ENCODE measurements at regions not wholly inside any gene's neighbourhood (a gene's known extent, or its start where the extent isn't known, plus 50 kb on each side); places are given as distances from the start of the nearest gene placed in this dataset.

GRCh38 chr20:57786304-57786932, 76.6 kb upstream of the PMEPA1 start:
- Histone ChIP-seq H2AFZ (ENCODE audit: low read length) (no peak overlapping the region), H3K36me3 (ENCODE audit: insufficient read depth, low read length) (no peaks in the 10 kb centered on the region), H3K27ac (ENCODE audit: low read depth, low read length, poor library complexity, severe bottlenecking) (no peak overlapping the region), H3K4me3 (ENCODE audit: low read depth, low read length, poor library complexity, severe bottlenecking) (no peak overlapping the region), H3K4me1 (ENCODE audit: insufficient read depth, low read length, severe bottlenecking) (no peaks in the 10 kb centered on the region), H4K20me1 (ENCODE audit: insufficient read depth, low read length) (no peaks in the 10 kb centered on the region), H3K4me2 (ENCODE audit: low read length) (no peak overlapping the region), H3K27me3 (ENCODE audit: insufficient read depth, low read length) (no peaks in the 10 kb centered on the region; the same call in 1 of the 2 replicates), H3K79me2 (ENCODE audit: insufficient read depth, low read length) (no peaks in the 10 kb centered on the region), H3K9ac (ENCODE audit: low read length) (no peak overlapping the region), H3F3A (ENCODE audit: insufficient read depth, low read length) (no peaks in the 10 kb centered on the region), H3K9me3 (ENCODE audit: low read length) (no peaks in the 10 kb centered on the region), H3K9me2 (ENCODE audit: low read depth, low read length) (no peaks in the 10 kb centered on the region)
- TF ChIP-seq CTCF (IDR thresholded peaks at IDR 0.05; ENCODE audit: low read length): no peak
- TF ChIP-seq EZH2 (IDR thresholded peaks at IDR 0.05; ENCODE audit: borderline replicate concordance, low read length): no peak

DNA sequence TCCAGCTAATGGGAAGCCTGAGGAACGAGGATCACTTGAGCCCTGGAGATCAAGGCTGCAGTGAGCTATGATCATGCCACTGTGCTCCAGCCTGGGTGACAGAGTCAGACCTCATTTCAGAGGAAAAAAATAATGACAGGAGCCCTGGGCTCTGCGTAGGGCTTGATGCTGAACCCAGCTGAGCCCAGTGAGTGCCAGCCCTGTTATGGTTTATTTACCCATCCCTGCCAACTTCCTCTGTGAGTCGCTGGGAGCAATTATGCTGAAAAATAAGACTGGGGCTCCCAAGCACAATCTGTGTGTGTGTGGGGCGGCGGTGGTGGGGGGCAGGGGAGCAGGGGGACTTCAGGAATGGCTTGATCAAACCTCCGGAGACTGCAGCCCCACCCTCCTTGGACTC, 75.9 kb upstream of the PMEPA1 start:
- no peak overlapping the region for H3K4me2 ChIP-seq (ENCODE audit: low read length)
- no peaks in the 10 kb centered on the region for H3K4me1 ChIP-seq (ENCODE audit: insufficient read depth, low read length, severe bottlenecking)
- no peaks in the 10 kb centered on the region for H3K36me3 ChIP-seq (ENCODE audit: insufficient read depth, low read length)

GRCh38 chr20:57785061-57785460, 75.2 kb upstream of the PMEPA1 start:
- Histone ChIP-seq H3K4me1 (ENCODE audit: insufficient read depth, low read length, severe bottlenecking) (no peaks in the 10 kb centered on the region), H3K27me3 (ENCODE audit: insufficient read depth, low read length) (no peaks in the 10 kb centered on the region)

More for the DNA sequence above, 75.9 kb upstream of the PMEPA1 start:
- TF ChIP-seq EZH2 (IDR thresholded peaks at IDR 0.05; ENCODE audit: borderline replicate concordance, low read length): no peak
- no peak for TF ChIP-seq CTCF (IDR thresholded peaks at IDR 0.05; ENCODE audit: low read length)
- Histone ChIP-seq H3K9ac (ENCODE audit: low read length) (no peak overlapping the region), H2AFZ (ENCODE audit: low read length) (no peak overlapping the region), H3K9me2 (ENCODE audit: low read depth, low read length) (no peaks in the 10 kb centered on the region), H3K27me3 (ENCODE audit: insufficient read depth, low read length) (no peaks in the 10 kb centered on the region), H3F3A (ENCODE audit: insufficient read depth, low read length) (no peaks in the 10 kb centered on the region), H3K9me3 (ENCODE audit: low read length) (no peaks in the 10 kb centered on the region), H3K79me2 (ENCODE audit: insufficient read depth, low read length) (no peaks in the 10 kb centered on the region), H3K4me3 (ENCODE audit: low read depth, low read length, poor library complexity, severe bottlenecking) (no peak overlapping the region), H3K27ac (ENCODE audit: low read depth, low read length, poor library complexity, severe bottlenecking) (no peak overlapping the region), H4K20me1 (ENCODE audit: insufficient read depth, low read length) (no peaks in the 10 kb centered on the region)

More at GRCh38 chr20:57785061-57785460, 75.2 kb upstream of the PMEPA1 start:
- Histone ChIP-seq H3K9me3 (ENCODE audit: low read length) (no peaks in the 10 kb centered on the region), H3K4me3 (ENCODE audit: low read depth, low read length, poor library complexity, severe bottlenecking) (no peak overlapping the region), H3K9ac (ENCODE audit: low read length) (no peak overlapping the region), H2AFZ (ENCODE audit: low read length) (no peak overlapping the region), H3K79me2 (ENCODE audit: insufficient read depth, low read length) (no peaks in the 10 kb centered on the region), H3F3A (ENCODE audit: insufficient read depth, low read length) (no peaks in the 10 kb centered on the region), H4K20me1 (ENCODE audit: insufficient read depth, low read length) (no peaks in the 10 kb centered on the region), H3K4me2 (ENCODE audit: low read length) (no peak overlapping the region), H3K36me3 (ENCODE audit: insufficient read depth, low read length) (no peaks in the 10 kb centered on the region), H3K9me2 (ENCODE audit: low read depth, low read length) (no peaks in the 10 kb centered on the region), H3K27ac (ENCODE audit: low read depth, low read length, poor library complexity, severe bottlenecking) (no peak overlapping the region)
- no peak for TF ChIP-seq CTCF (IDR thresholded peaks at IDR 0.05; ENCODE audit: low read length)
- TF ChIP-seq EZH2 (IDR thresholded peaks at IDR 0.05; ENCODE audit: borderline replicate concordance, low read length): no peak

All from OCI-LY1 (cell line).